ENCODE measurements at regions not wholly inside any gene's neighbourhood (a gene's known extent, or its start where the extent isn't known, plus 50 kb on each side); places are given as distances from the start of the nearest gene placed in this dataset.
"Not testable (repeated sequence)": the region's sequence is repeated elsewhere in the genome, so short reads cannot be mapped to it uniquely, and the experiment has no call there.

GRCh38 chrX:109920868-109921267 lies 82.0 kb upstream of the TMEM164 start:
- DNase-seq: no peak
- Histone ChIP-seq H3K27me3 (ENCODE audit: insufficient read depth, low read depth) (no peaks in the 10 kb centered on the region), H3K79me2 (ENCODE audit: low read depth) (no peaks in the 10 kb centered on the region), H3K9me2 (ENCODE audit: insufficient read depth) (no peaks in the 10 kb centered on the region), H2AFZ (no peak overlapping the region), H3F3A (ENCODE audit: insufficient read depth, low read depth) (no peaks in the 10 kb centered on the region), H4K20me1 (ENCODE audit: insufficient read depth) (no peaks in the 10 kb centered on the region), H3K4me3 (no peak overlapping the region), H3K4me2 (no peak overlapping the region), H3K27ac (no peak overlapping the region), H3K36me3 (ENCODE audit: low read depth) (no peaks in the 10 kb centered on the region), H3K4me1 (replicated peaks; ENCODE audit: insufficient read depth) (no peaks in the 10 kb centered on the region), H3K9me3 (ENCODE audit: insufficient read depth, low read depth) (no peaks in the 10 kb centered on the region)
- no TSS peak for BruUV-seq (replicated peaks)
- TF ChIP-seq EZH2 (IDR thresholded peaks at IDR 0.05; ENCODE audit: low read depth): no peak
- TF ChIP-seq CTCF (conservative IDR thresholded peaks at IDR 0.05): no peak
- ChIA-PET POLR2A (ENCODE audit: unreplicated experiment) (no interaction called here), CTCF (interaction anchor here (0.7 kb wide), 1 partner anchor 209 kb away, joined by 3 read pairs; no protein-coding TSS in a partner anchor)
- intact Hi-C loops (cut with micrococcal nuclease; ENCODE audit: unreplicated experiment): no loop called here

GRCh38 chrX:109922190-109922589 lies 80.7 kb upstream of the TMEM164 start:
- H3K27me3 ChIP-seq (ENCODE audit: insufficient read depth, low read depth): no peaks in the 10 kb centered on the region
- TF ChIP-seq EZH2 (IDR thresholded peaks at IDR 0.05; ENCODE audit: low read depth) (no peak), CTCF (conservative IDR thresholded peaks at IDR 0.05) (no peak)
- intact Hi-C loops (cut with micrococcal nuclease; ENCODE audit: unreplicated experiment): no loop called here
- no TSS peak for BruUV-seq (replicated peaks)
- POLR2A ChIA-PET (ENCODE audit: unreplicated experiment): no interaction called here
- no peak for DNase-seq
- H3K27ac ChIP-seq: no peak overlapping the region
- CTCF ChIA-PET: no interaction called here
- no peak overlapping the region for H3K4me3 ChIP-seq
- H2AFZ ChIP-seq: no peak overlapping the region
- H3K9me3 ChIP-seq (ENCODE audit: insufficient read depth, low read depth): no peaks in the 10 kb centered on the region
- H3K79me2 ChIP-seq (ENCODE audit: low read depth): no peaks in the 10 kb centered on the region
- no peak overlapping the region for H3K4me2 ChIP-seq
- H4K20me1 ChIP-seq (ENCODE audit: insufficient read depth): no peaks in the 10 kb centered on the region
- H3K4me1 ChIP-seq (replicated peaks; ENCODE audit: insufficient read depth): no peaks in the 10 kb centered on the region
- no peaks in the 10 kb centered on the region for H3F3A ChIP-seq (ENCODE audit: insufficient read depth, low read depth)
- H3K36me3 ChIP-seq (ENCODE audit: low read depth): no peaks in the 10 kb centered on the region
- no peaks in the 10 kb centered on the region for H3K9me2 ChIP-seq (ENCODE audit: insufficient read depth)

- H3K27me3 ChIP-seq (ENCODE audit: insufficient read depth, low read depth); H4K20me1 ChIP-seq (ENCODE audit: insufficient read depth); H3K4me2 ChIP-seq; DNase-seq; H3K36me3 ChIP-seq (ENCODE audit: low read depth); H3K27ac ChIP-seq; H2AFZ ChIP-seq; H3F3A ChIP-seq (ENCODE audit: insufficient read depth, low read depth); BruUV-seq (replicated peaks); H3K4me3 ChIP-seq; intact Hi-C loops (cut with micrococcal nuclease; ENCODE audit: unreplicated experiment); CTCF ChIA-PET; H3K9me2 ChIP-seq (ENCODE audit: insufficient read depth); H3K4me1 ChIP-seq (replicated peaks; ENCODE audit: insufficient read depth); H3K79me2 ChIP-seq (ENCODE audit: low read depth); H3K9me3 ChIP-seq (ENCODE audit: insufficient read depth, low read depth): not testable (repeated sequence)
- POLR2A ChIA-PET (ENCODE audit: unreplicated experiment): interaction anchor here (0.5 kb wide), 1 partner anchor 11 kb away, joined by 3 read pairs; no protein-coding TSS in a partner anchor
Measured at GRCh38 chrX:109925003-109925402, 77.9 kb upstream of the TMEM164 start.

GRCh38 chrX:109925656-109926055 lies 77.3 kb upstream of the TMEM164 start:
- TF ChIP-seq CTCF (conservative IDR thresholded peaks at IDR 0.05) (no peak), EZH2 (IDR thresholded peaks at IDR 0.05; ENCODE audit: low read depth) (no peak)
- no peak overlapping the region for H3K4me3 ChIP-seq
- no peaks in the 10 kb centered on the region for H3F3A ChIP-seq (ENCODE audit: insufficient read depth, low read depth)
- no peaks in the 10 kb centered on the region for H3K27me3 ChIP-seq (ENCODE audit: insufficient read depth, low read depth)
- no peaks in the 10 kb centered on the region for H3K79me2 ChIP-seq (ENCODE audit: low read depth)
- POLR2A ChIA-PET (ENCODE audit: unreplicated experiment): no interaction called here
- no TSS peak for BruUV-seq (replicated peaks)
- H3K4me1 ChIP-seq (replicated peaks; ENCODE audit: insufficient read depth): no peaks in the 10 kb centered on the region
- intact Hi-C loops (cut with micrococcal nuclease; ENCODE audit: unreplicated experiment): no loop called here
- H2AFZ ChIP-seq: no peak overlapping the region
- H4K20me1 ChIP-seq (ENCODE audit: insufficient read depth): no peaks in the 10 kb centered on the region
- CTCF ChIA-PET: no interaction called here
- DNase-seq: no peak
- no peaks in the 10 kb centered on the region for H3K9me3 ChIP-seq (ENCODE audit: insufficient read depth, low read depth)
- H3K9me2 ChIP-seq (ENCODE audit: insufficient read depth): no peaks in the 10 kb centered on the region
- H3K36me3 ChIP-seq (ENCODE audit: low read depth): no peaks in the 10 kb centered on the region
- no peak overlapping the region for H3K4me2 ChIP-seq
- no peak overlapping the region for H3K27ac ChIP-seq
